ENCODE measurements at regions not wholly inside any gene's neighbourhood (a gene's known extent, or its start where the extent isn't known, plus 50 kb on each side); places are given as distances from the start of the nearest gene placed in this dataset.
A peak's percentile ranks its signal among the peaks of the same experiment; 100 is the strongest.

GRCh38 chr10:113313048-113313602 lies 239.7 kb upstream of the HABP2 start:
- ATAC-seq (no peak), DNase-seq (ENCODE audit: missing footprints) (no peak)

GRCh38 chr10:113313722-113314121 lies 239.1 kb upstream of the HABP2 start:
- no peak for ATAC-seq
- no peak for DNase-seq (ENCODE audit: missing footprints)
- intact Hi-C loops (cut with DNase I): no loop called here

More at GRCh38 chr10:113313048-113313602, 239.7 kb upstream of the HABP2 start:
- intact Hi-C loops (cut with DNase I): no loop called here

DNA sequence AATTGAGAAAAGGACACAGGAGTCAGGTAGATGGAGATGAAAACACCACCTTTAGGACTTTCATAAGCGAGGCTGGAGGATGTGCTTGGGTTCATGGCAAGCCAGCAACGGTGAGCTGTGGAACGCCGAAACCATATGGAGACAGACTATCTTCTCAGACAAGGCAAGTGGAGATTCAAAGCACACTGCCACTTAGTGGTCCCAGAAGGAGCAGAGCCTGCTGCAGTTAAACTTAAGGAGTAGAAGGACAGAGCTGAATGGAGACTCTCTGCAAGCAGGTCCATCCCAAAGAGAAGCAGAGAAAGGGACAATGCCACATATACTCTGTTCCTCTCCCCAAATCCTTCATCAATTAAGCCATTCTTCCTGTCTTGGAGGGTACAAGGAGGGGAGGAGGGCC lies 236.3 kb upstream of the HABP2 start:
- ATAC-seq: no peak
- intact Hi-C loops (cut with DNase I): no loop called here

DNA sequence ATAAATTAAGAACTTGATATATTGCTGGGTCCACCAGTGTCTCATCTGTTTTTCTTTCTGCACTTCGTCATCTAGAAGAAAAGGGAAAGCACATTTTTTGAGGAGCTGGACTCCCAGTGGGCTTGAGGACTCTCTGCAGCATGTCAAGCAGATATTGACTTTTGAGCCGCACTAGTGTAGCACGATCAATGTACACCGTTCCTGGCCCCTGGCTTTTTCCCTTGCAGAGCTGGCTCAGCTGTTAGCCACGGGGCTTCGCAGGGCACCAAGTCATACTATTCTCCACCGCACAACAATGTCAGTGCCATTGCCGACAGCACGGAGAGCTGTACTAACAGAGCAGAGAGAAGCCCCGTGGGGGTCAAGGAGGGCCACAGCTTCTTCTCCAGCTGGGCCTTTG lies 235.4 kb upstream of the HABP2 start:
- intact Hi-C loops (cut with DNase I): no loop called here
- ATAC-seq (no peak), DNase-seq (ENCODE audit: missing footprints) (no peak)

More for the DNA sequence above, 236.3 kb upstream of the HABP2 start:
- no peak for DNase-seq (ENCODE audit: missing footprints)

GRCh38 chr10:113319479-113319878 lies 233.4 kb upstream of the HABP2 start:
- DNase-seq (ENCODE audit: missing footprints): no peak
- ATAC-seq: no peak
- intact Hi-C loops (cut with DNase I): no loop called here

- intact Hi-C loops (cut with DNase I): no loop called here
- DNase-seq (ENCODE audit: missing footprints): no peak
- no peak for ATAC-seq
Observed at GRCh38 chr10:113320211-113320610, 232.6 kb upstream of the HABP2 start.

DNA sequence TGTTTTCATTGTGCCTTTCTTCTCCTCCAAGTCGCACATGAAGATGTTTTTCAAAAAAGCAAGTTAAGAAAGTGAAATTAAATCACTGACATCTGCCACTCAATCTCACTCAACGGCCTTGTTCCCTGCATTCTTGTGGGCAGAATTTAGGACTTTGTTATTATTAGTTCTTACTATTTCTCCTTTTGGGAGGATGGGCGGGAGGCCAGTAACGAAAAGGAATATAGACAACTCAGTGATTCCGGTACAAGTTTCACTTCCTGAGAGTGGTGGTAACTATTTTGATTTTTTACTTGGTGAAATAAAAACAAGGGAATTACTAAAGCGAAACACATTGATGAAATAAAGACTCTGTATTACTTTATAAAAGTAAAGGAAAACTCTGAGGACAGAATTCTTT lies 231.9 kb upstream of the HABP2 start:
- DNase-seq (ENCODE audit: missing footprints): no peak
- intact Hi-C loops (cut with DNase I): no loop called here
- ATAC-seq: no peak

- DNase-seq (ENCODE audit: missing footprints): no peak
- intact Hi-C loops (cut with DNase I): no loop called here
- peak; percentile 57 for ATAC-seq
Observed at GRCh38 chr10:113322843-113323242, 230.0 kb upstream of the HABP2 start.

- intact Hi-C loops (cut with DNase I): no loop called here
- DNase-seq (ENCODE audit: missing footprints): no peak
- no peak for ATAC-seq
Observed at GRCh38 chr10:113323985-113324384, 228.9 kb upstream of the HABP2 start.

GRCh38 chr10:113326160-113327111 lies 226.4 kb upstream of the HABP2 start:
- DNase-seq (ENCODE audit: missing footprints) (no peak), ATAC-seq (peak; percentile 28)
- intact Hi-C loops (cut with DNase I): no loop called here

DNA sequence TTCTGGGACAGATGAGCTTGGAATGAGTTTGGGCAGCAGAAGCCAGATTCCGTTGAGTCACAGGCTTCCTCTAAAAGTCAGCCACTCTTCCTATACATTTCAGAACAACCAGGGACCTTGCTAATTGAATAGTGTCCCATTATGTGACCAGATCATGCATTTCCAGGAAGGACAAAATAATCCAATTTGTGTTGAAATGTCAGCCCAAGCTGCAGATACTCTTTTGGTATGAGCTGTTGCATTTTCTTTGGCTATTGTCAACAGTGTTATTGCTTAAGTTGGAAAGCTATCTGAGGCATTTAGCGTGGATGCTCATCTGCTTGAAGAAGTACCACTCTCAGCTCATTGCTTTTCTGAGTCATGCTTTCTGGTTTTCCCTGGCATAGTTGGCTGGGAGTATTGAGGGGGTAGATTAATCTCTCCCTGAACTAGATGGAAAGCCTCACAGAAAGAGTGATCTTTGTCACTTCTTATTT lies 223.7 kb upstream of the HABP2 start:
- no peak for DNase-seq (ENCODE audit: missing footprints)
- intact Hi-C loops (cut with DNase I): no loop called here
- ATAC-seq: no peak

DNA sequence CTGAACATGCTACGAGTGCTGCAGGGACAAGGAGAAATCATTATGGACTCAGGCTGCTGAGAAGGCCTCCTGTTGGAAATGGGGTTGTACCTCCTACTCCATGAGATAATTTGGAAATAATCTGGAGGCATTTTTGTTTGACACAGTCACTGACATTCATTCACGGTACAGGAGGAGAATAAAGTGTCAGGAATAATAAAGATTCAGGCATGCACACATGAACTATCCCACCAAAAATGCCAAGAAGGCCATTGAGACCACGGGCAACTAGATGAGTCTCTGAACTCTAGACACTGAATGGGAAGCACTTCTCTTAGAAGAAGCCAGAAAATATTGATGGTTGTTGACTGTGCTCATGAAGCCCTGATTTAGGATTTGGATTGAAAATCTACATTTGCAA lies 220.9 kb upstream of the HABP2 start:
- intact Hi-C loops (cut with DNase I): no loop called here
- no peak for DNase-seq (ENCODE audit: missing footprints)
- no peak for ATAC-seq

DNA sequence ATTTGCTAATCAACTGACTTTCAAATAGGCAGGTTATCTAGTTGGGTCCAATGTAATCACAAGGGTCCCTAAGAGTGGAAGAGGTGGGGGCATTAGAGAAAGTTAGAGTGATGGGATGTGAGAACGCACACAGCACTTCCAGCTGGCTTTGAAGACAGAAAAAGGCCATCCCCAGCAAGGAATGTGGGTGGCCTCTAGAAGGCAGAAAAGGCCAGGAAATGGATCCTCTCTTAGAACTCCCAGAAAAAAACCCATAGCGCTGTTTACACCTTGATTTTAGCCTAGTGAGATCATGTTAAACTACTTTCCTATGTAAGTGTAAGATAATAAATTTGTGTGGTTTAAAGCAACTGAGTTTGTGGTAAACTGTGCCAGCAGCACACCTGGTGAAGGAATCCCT lies 219.5 kb upstream of the HABP2 start:
- ATAC-seq: no peak
- intact Hi-C loops (cut with DNase I): no loop called here
- no peak for DNase-seq (ENCODE audit: missing footprints)

GRCh38 chr10:113335592-113335991 lies 217.3 kb upstream of the HABP2 start:
- ATAC-seq: peak; percentile 31
- intact Hi-C loops (cut with DNase I): no loop called here
- no peak for DNase-seq (ENCODE audit: missing footprints)

- intact Hi-C loops (cut with DNase I): no loop called here
- no peak for DNase-seq (ENCODE audit: missing footprints)
- no peak for ATAC-seq
Observed at GRCh38 chr10:113336549-113337130, 216.2 kb upstream of the HABP2 start.

DNA sequence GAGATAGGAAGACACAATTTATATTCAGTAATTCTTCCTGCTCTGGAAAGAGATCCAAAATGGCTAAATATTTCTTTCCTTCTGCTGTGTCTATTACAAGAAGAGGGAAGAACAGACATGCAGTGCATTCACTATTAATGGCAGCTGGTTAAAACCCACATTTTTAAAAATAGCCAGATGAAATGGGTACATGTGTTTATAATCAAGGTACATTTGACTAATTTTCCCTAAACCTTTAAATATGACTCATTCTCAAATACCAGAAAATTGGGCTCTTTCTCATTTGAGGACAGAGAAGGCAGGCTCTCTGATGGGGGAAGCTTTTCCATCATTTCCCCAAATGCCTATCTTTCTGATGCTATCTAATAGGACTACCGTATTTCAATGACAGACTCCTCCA lies 215.7 kb upstream of the HABP2 start:
- intact Hi-C loops (cut with DNase I): no loop called here
- ATAC-seq: no peak
- DNase-seq (ENCODE audit: missing footprints): no peak

DNA sequence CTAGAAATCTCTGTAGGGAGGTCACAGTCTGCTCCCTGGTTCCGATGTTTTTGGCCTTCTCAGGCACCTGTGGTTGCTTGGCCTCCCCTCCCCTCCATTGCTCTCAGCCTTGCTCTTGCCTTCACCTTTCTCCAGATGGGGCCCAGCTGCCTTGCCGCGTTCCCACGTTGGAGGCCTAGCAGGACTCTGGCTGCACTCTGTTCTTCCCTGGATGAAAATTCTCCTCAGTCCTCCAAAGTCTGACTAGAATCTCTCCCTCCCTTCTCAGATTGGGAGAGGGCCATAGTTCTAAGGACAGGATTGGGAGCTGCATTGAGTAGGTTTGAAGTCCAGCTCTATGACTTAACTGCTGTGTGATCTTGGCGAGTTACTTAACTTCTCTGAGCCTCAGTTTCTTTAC lies 213.7 kb upstream of the HABP2 start:
- no peak for DNase-seq (ENCODE audit: missing footprints)
- intact Hi-C loops (cut with DNase I): no loop called here
- no peak for ATAC-seq

- no peak for ATAC-seq
- DNase-seq (ENCODE audit: missing footprints): no peak
- intact Hi-C loops (cut with DNase I): no loop called here
Observed at GRCh38 chr10:113340282-113340681, 212.6 kb upstream of the HABP2 start.

GRCh38 chr10:113341138-113341537 lies 211.7 kb upstream of the HABP2 start:
- DNase-seq (ENCODE audit: missing footprints) (no peak), ATAC-seq (no peak)
- intact Hi-C loops (cut with DNase I): no loop called here

Measured in Right ventricle myocardium inferior (tissue), 1 donor.